Stimulated activated CD8-positive, alpha-beta memory T cell treated with anti-CD3 and anti-CD28 coated beads, Interleukin-7, amount 100 ng/mL, for 1 hour (primary cell): ENCODE measurements at regions not wholly inside any gene's neighbourhood (a gene's known extent, or its start where the extent isn't known, plus 50 kb on each side); places are given as distances from the start of the nearest gene placed in this dataset.
"Not testable (repeated sequence)": the region's sequence is repeated elsewhere in the genome, so short reads cannot be mapped to it uniquely, and the experiment has no call there.

ENCODE experiments used
- DNase-seq, 2 donors: peaks; one replicate each; pipeline ENCODE4 v3.0.0-alpha.2; 2020; ENCODE audit warnings: low read depth in 2 of 2

- DNase-seq, result no peak
Observed at GRCh38 chr14:54253195-54253947, 143.4 kb upstream of the CDKN3 start.

DNA sequence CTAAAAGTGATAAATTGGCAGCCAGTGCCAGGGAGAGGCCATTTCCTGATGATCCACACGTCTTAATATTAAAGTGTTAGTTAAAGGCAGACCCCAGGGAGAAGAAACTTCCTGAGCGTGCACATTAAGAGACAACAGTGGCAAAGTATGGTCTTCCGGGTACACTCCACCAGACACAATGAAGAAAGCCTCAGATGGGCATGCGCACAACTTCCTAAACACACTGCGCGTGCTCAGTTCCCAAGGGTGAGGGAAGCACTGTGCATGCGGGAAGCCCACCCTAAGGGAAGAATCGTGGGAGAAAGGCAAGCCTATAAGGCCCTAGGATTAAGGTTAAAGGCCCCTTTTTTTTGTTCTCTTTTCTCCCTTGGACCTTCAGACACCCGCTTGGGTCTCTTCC lies 140.7 kb upstream of the CDKN3 start:
- no peak for DNase-seq

DNA sequence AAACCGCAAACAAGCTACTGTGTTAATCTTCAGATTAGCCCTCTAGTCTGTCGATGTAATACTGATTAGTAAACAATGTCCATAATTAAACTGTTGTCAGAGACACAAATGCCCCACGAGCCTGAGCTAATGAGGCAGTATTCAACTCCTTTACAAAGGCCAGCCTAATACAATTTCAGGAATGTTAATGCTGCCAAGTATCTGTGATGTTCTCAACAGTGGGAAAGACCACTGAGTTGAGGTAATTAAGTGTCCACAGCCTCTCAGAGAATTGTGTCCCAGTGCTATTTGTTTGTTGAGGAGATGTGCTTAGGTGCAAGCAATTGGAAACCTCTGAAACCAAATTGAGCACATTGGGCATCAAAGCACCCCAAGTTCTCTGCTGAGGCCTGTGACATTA lies 139.4 kb upstream of the CDKN3 start:
- no peak for DNase-seq

DNA sequence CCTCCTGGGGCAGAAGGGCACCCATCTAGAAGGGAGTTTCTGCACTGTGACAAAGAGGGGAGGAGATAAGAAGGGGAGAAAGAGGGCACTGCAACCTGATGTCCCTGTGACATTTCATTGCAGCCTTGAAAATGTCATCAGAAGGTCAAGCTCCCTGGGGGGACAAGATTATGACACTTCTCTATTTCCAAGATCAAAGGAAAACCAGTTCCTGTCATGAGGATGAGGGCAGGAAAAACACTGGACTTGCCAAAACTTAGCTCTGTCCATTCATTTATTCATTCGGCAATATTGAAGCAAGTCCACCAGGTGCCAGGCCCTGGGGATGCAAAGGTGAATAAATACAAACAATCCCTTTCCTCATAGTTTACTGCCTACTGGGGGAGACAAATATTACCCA lies 138.4 kb upstream of the CDKN3 start:
- no peak for DNase-seq

DNA sequence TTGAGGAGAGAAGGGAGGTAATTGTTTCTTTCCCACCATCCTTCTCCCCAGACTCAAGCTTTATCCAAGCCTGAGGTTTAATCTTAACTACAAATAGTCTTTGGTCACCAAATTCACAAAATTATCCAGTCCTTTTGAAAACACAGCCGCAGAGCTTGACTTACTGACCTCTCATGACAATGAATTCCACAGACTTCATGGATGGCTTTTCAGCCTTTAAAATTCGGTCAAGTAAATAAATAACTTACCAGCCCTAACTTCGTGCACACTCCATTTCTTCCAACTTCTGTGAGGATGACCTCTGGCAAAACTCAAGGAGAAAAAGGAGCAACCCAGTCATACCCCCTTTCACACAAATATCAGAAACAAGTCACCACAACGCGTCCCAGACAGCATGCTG lies 137.0 kb upstream of the CDKN3 start:
- DNase-seq, result no peak

GRCh38 chr14:54261283-54261682 lies 135.5 kb upstream of the CDKN3 start:
- DNase-seq, result no peak

DNA sequence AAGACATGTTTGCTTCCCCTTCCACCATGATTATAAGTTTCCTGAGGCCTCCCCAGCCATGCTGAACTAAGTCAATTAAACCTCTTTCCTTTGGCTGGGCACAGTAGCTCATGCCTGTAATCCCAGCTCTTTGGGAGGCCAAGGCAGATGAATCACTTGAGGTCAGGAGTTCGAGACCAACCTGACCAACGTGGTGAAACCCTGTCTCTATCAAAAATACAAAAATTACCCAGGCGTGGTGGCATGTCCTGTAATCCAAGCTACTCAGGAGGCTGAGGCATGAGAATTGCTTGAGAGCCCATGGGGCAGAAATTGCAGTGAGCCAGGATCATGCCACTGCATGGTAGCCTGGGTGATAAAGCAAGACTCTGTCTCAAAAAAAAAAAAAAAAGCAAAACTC lies 130.2 kb upstream of the CDKN3 start:
- DNase-seq, result not testable (repeated sequence)

DNA sequence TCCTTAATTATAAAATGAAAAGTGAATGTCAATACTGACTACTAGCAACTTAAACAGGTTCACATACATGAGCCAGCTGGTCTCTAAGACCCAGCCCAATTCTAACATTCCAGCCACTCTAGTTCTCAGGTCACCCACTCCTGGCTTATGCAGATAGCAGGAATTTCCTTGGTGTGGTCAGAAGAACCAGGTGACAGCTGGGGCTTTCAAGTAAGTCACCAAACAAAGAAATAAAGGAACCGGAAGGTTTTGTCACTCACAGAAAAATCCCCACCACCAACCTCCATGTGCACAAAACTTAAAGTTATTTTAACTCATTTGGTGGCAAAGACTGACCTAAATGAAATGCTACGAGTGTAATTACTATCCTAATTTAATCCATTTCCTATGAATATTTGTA lies 129.6 kb upstream of the CDKN3 start:
- no peak for DNase-seq

DNA sequence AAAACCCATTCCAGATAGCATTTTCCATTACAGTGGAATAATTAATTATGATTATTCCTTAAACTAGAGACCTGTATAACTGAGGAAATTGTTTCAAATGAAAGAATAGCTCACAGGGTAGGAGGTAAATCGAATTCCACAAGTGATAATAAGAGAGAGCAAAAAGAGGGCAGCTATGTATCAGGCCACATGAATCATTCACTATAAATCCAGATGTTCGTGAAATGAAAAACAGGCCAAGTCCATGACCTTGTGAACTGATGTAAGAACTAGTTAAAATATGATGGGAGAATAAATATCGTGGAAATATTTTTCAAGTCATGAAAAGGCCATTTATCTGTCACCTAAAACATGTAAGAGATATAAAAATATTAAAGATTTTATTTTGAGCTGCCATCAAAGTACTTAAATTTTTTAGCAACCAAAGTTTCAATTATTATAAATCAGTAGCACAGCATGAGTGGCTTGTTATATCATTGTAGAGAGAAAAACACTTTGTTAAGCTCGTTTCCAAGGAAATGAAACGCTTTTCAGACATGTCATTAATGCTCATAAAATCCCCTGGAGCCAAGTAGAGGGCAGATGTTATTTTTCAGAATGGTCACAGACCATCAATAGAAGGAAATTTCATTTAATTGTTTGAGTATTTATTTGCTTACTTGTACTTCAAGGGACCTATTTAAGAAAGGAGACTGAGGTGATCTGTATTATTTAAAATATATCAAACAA lies 120.6 kb upstream of the CDKN3 start:
- DNase-seq, result no peak

GRCh38 chr14:54278087-54278486 lies 118.7 kb upstream of the CDKN3 start:
- DNase-seq, result no peak

GRCh38 chr14:54278665-54279295 lies 118.0 kb upstream of the CDKN3 start:
- DNase-seq, result no peak

- no peak for DNase-seq
Observed at GRCh38 chr14:54282849-54283248, 114.0 kb upstream of the CDKN3 start.

GRCh38 chr14:54285030-54285429 lies 111.8 kb upstream of the CDKN3 start:
- no peak for DNase-seq

DNA sequence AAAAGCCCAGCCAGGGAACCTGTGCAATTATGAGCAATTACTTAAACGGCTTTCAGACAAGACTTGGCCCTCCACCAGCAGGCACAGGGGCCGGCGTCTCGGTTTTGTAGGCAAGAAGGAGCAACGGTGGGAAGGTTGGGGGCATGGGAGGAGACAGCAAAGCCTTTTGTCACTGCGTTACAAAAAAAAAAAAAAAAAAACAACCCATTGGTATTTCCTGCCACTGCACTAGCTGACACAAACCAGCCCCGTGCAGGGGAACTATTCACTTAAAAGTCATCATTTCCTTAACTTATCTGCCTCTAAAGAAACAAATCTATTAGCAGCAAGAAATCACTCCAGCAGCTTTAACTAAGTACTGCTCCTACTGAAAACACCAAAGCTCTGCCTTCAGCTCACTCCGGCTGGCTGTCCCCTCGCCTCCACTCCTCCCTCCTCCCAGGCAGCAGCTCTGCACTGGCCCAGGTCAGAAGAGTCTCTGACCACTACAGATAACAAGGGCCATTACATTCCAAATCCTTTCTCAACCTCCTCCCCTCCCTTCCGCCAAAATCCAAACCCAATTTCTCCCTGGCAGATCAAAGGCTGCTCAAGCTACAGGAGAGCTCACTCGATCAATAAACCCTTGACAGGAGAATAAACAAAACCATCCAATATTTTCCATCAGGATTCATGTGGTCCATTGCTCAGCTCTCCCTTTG lies 105.2 kb upstream of the CDKN3 start:
- DNase-seq, result no peak

DNA sequence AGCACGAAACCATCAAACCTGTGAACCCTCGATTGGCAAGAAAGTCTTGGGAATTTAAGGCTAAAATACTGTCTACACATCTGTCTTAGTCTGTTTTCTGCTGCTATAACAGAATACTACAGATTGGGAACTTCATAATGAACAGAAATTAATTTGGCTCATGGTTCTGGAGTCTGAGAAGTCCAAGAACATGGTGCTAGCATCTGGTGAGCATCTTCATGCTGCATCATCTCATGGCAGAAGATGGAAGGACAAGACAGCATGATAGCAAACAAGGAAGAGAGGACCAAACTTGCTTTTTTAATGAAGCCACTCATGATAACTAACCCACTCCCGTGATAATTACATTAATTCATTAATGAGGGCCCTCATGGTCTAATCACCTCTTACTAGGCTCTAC lies 102.0 kb upstream of the CDKN3 start:
- DNase-seq, result no peak

DNA sequence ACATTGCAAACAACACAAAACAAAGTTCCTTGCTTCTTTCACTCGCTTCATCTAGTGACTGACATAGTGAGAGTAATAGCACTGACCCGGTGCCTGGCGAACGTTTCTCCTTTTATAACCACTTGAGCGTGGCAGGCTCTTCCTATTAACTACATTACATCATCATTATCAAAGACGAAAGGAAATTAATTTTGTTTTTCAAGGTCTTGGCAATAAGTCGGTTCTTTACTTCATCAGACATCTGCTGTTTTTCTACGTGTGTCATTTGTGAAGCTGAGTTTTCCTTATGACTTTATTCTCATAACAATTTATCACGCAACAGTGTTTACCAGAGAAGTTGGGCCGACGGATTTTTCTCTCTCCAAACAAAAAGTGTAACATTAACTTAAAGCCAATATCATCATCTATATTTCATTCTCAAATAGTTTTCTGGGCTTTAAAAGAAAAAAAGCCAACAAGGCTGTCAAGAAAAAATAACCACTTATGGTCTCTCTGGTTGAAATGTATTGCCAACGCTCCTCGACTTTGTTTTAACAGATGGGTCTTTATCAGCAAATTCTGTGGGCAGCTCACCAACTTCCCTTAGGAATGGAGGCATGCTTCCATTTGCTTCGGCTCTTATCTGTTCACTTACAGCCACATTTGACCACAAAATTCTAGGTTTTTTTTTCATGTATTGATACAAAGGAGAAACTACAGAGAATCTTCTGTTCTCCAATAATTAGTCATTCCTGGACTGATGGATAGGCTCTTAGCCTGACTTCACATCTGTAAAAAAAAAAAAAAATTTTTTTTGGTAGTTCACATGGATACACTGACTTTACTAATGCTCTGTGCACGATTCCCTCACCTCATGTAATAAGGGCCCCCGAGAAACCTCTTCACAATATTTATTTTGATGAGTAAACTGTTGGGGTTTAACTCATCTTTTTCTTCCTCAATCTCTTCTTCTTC lies 97.1 kb upstream of the CDKN3 start:
- no peak for DNase-seq

DNA sequence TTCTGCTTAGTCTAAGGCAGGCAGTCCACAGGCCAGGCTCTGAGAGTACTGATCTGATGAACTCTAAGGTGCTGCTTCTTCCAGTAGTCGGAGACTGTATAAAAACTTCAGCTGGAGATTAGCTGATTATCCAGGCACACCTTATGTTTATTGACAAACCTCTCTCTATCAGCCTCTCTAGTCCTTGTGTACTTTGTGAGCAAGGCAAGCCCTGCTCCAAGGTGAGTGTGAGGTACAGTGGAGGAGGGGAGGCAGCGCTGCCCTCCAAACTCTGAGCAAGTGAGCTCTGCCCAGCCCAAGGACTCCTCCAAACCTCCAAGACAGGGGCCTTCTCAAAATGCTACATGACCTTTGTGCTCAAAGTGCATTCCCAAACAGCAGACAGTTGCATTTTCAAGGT lies 95.9 kb upstream of the CDKN3 start:
- DNase-seq, result no peak

GRCh38 chr14:54301359-54301758 lies 95.4 kb upstream of the CDKN3 start:
- no peak for DNase-seq

DNA sequence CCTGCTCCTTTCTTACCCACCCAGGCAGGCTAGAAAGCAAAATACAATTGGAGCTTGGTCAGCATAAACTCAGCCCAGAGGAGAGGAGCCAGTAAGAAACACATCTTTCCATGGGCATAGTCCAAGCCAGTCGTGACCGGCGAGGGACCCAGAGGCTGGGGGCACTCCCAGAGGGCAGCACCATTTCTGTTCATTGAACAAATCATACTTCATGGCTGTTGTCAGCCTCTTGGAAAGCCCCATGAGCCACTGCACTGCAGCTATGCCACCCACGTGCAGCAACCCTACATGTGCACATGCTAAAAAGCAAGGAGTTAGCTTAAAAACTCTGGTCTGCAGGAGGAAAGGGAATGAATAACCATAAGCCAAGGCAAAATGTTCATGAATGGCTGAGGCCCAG lies 90.0 kb upstream of the CDKN3 start:
- DNase-seq, result no peak

DNA sequence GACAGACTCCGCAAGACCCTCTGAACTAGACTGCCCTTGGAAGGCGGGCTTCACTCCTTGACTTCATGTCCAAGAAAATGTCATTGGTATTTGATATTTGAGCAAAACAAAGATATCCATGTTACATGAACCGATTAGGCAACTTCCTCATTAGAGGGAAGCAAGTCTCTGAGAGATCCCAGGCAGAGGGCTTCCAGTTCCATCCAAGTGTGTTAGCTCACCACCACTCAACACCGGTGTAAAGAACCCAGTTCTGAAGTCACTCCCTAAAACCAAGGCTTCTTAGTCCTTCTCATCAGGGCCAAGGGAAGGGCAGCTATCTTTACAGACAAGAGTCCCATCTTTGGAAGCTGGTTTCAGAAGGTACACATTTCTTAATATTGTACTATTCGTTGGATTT lies 87.2 kb upstream of the CDKN3 start:
- DNase-seq, result no peak

GRCh38 chr14:54310151-54310850 lies 86.5 kb upstream of the CDKN3 start:
- no peak for DNase-seq
